ENCODE measurements at regions not wholly inside any gene's neighbourhood (a gene's known extent, or its start where the extent isn't known, plus 50 kb on each side); places are given as distances from the start of the nearest gene placed in this dataset.

DNA sequence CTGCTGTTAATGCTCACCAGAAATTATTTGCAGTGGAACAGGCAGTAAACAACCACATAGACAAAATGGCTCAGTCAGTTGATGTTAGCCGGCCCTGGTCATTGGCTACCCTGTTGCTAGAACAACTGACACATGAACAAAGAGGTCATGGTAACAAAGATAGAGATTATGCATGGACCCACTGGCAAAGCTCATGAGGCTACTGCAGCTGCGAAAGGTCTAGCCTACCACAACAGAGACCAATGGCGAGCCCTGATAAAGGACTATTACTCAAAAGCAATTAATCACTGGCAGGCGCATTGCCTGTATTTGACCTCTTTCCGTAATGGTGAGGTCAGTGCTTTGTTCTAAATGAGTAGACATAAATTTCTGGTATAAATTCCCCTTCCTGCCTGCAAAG is 474.2 kb downstream of the DSC3 start:
- Histone ChIP-seq H3K27ac (ENCODE audit: low read depth) (no peak overlapping the region), H3K4me1 (ENCODE audit: insufficient read depth) (no peaks in the 10 kb centered on the region), H3K4me3 (ENCODE audit: low read depth, low read length) (no peak overlapping the region), H3K36me3 (ENCODE audit: insufficient read depth) (no peaks in the 10 kb centered on the region)
- DNase-seq (ENCODE audit: extremely low spot score), result no peak
- WGBS, result 92% methylated on average over 5 of the region's 5 CpGs

DNA sequence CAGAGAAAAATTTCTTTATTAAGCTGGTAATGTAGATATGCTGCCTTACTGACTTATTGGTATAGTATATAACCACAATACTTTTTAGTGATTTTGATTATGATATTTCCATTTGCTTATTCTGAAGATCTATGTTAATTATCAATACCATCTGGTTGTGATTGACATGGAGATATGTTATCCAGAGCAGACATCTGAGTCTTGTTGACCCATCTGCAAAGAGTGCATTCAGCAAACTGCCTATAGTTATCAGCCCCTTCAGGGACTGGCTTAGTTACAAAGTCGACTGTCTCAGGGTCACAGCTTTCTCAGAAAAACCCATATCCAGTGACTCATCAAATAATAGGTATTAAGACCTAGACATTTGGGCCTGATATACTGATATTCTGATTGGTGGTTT is 475.7 kb downstream of the DSC3 start:
- WGBS, result 62% methylated on average over 1 of the region's 1 CpG
- no peaks in the 10 kb centered on the region for H3K36me3 ChIP-seq (ENCODE audit: insufficient read depth)
- H3K27ac ChIP-seq (ENCODE audit: low read depth), result no peak overlapping the region
- H3K4me1 ChIP-seq (ENCODE audit: insufficient read depth), result no peaks in the 10 kb centered on the region
- no peak for DNase-seq (ENCODE audit: extremely low spot score)
- H3K4me3 ChIP-seq (ENCODE audit: low read depth, low read length), result no peak overlapping the region

DNA sequence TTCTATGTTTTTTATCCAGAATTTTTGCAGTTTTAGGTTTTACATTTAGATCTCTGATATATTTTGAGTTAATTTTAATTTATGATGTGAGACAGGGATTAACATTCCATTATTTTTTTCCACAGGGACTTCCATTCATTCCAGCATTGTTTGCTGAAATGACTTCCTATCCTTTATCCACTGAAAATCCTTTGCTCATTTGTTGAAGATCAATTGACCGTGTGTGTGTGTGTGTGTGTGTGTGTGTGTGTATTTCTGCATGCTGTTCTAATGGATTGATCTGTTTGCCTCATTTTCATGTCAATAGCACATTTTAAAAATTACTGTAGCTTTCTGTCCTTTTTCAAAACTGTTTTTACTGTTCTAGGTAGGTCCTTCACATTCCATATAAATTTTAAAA is 480.3 kb downstream of the DSC3 start:
- no peaks in the 10 kb centered on the region for H3K36me3 ChIP-seq (ENCODE audit: insufficient read depth)
- H3K4me3 ChIP-seq (ENCODE audit: low read depth, low read length), result no peak overlapping the region
- H3K27ac ChIP-seq (ENCODE audit: low read depth), result no peak overlapping the region
- no peaks in the 10 kb centered on the region for H3K4me1 ChIP-seq (ENCODE audit: insufficient read depth)
- no peak for DNase-seq (ENCODE audit: extremely low spot score)
- 41% methylated on average over 1 of the region's 1 CpG for WGBS

DNA sequence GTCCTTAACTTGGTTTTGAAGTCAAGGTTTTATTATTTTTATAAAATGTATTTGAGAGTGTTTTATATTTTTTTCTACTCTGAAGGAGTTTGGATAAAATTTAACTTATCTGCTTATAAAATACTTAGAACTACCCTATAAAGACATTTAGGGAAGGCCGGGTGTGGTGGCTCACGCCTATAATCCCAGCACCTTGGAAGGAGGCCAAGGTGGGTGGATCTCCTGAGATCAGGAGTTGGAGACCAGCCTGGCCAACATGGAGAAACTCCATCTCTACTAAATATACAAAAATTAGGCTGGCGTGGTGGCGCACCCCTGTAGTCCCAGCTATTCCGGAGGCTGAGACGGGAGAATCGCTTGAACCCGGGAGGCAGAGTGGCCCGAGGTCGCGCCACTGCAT is 486.4 kb downstream of the DSC3 start:
- H3K4me3 ChIP-seq (ENCODE audit: low read depth, low read length), result no peak overlapping the region
- no peak overlapping the region for H3K27ac ChIP-seq (ENCODE audit: low read depth)
- 82% methylated on average over 11 of the region's 11 CpGs for WGBS
- no peak for DNase-seq (ENCODE audit: extremely low spot score)
- H3K36me3 ChIP-seq (ENCODE audit: insufficient read depth), result no peaks in the 10 kb centered on the region
- no peaks in the 10 kb centered on the region for H3K4me1 ChIP-seq (ENCODE audit: insufficient read depth)

DNA sequence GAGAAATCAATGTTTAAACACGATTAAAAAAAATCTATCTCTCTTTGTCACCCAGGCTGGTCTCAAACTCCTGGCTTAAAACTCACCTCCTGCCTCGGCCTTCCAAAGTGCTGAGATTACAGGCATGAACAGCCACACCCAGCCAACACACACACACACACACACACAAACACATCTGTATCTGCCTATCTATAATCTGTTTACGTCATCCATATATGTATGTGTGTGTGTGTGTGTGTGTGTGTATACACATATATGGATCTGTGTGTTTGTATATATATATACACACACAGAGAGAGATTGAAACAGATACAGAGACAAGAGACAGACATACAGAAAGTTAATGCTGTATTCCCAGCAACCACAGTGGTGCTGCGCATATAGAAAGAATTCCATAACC is 497.1 kb downstream of the DSC3 start:
- Histone ChIP-seq H3K4me3 (ENCODE audit: low read depth, low read length) (no peak overlapping the region), H3K4me1 (ENCODE audit: insufficient read depth) (no peaks in the 10 kb centered on the region), H3K36me3 (ENCODE audit: insufficient read depth) (no peaks in the 10 kb centered on the region), H3K27ac (ENCODE audit: low read depth) (no peak overlapping the region)
- no peak for DNase-seq (ENCODE audit: extremely low spot score)
- WGBS, result 79% methylated on average over 4 of the region's 4 CpGs

DNA sequence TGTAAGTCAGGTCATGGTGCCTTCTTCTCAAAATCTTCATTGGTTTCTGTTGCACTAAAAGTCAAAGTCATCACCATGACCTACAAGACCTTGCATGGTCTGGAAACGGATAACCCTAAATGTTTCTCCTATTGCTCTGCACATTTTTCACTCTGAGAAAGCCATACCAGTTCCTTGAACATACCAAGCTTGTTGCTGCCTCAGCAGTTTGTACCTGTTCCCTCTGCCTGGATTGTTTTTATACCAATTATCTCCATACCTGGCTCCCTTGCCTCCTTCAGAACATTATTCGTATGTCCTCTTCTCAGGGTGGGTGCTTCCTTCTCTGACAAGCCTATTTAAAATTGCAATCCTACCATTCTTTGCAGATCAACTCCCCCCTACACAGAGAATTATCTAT is 498.4 kb downstream of the DSC3 start:
- 84% methylated on average over 2 of the region's 2 CpGs for WGBS
- no peaks in the 10 kb centered on the region for H3K36me3 ChIP-seq (ENCODE audit: insufficient read depth)
- H3K4me3 ChIP-seq (ENCODE audit: low read depth, low read length), result no peak overlapping the region
- H3K4me1 ChIP-seq (ENCODE audit: insufficient read depth), result no peaks in the 10 kb centered on the region
- no peak for DNase-seq (ENCODE audit: extremely low spot score)
- H3K27ac ChIP-seq (ENCODE audit: low read depth), result no peak overlapping the region

DNA sequence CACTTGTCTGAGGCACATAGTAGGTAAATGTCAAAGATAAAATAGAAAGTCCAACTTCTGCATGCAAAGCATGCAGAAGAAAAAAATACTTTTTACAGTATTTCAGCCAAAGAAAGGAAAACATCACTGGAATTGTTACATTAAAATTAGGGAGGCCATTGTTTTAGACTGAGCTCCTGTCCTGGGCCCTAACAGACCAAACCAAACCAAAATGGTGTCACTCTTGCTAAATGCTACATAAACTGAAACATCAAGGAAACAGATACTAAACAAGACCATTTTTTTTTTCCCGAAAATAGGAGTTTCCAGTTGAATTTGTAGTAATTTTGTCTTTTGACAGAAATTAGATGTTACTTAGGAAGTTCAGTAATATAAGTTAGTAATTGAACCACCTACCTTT is 508.8 kb downstream of the DSC3 start:
- H3K27ac ChIP-seq (ENCODE audit: low read depth), result no peak overlapping the region
- 93% methylated on average over 1 of the region's 1 CpG for WGBS

DNA sequence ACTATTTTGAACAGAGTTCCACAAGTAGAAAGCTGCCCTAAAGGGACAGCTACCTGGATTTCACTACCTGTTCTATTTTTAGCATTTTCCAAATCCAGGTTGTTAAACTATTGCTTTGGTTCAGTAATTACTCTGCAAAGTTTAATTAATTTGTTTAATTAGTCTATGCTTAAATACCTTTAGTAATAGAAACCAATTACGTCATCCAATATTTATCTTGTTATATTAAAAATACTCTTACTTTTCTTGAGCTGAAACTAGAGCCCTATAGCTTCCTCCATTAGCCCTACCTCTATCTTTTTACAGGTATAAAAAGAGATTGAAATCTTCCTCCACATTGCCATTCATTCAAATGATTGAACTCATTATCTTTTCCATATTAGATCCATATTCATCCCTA is 514.6 kb downstream of the DSC3 start:
- no peak overlapping the region for H3K27ac ChIP-seq (ENCODE audit: low read depth)
- WGBS, result 94% methylated on average over 1 of the region's 1 CpG
- H3K4me1 ChIP-seq (ENCODE audit: insufficient read depth), result no peaks in the 10 kb centered on the region
- H3K36me3 ChIP-seq (ENCODE audit: insufficient read depth), result no peaks in the 10 kb centered on the region
- no peak for DNase-seq (ENCODE audit: extremely low spot score)
- H3K4me3 ChIP-seq (ENCODE audit: low read depth, low read length), result no peak overlapping the region

More for the DNA sequence above, 508.8 kb downstream of the DSC3 start:
- no peak for DNase-seq (ENCODE audit: extremely low spot score)
- no peaks in the 10 kb centered on the region for H3K36me3 ChIP-seq (ENCODE audit: insufficient read depth)
- no peak overlapping the region for H3K4me3 ChIP-seq (ENCODE audit: low read depth, low read length)
- no peaks in the 10 kb centered on the region for H3K4me1 ChIP-seq (ENCODE audit: insufficient read depth)

DNA sequence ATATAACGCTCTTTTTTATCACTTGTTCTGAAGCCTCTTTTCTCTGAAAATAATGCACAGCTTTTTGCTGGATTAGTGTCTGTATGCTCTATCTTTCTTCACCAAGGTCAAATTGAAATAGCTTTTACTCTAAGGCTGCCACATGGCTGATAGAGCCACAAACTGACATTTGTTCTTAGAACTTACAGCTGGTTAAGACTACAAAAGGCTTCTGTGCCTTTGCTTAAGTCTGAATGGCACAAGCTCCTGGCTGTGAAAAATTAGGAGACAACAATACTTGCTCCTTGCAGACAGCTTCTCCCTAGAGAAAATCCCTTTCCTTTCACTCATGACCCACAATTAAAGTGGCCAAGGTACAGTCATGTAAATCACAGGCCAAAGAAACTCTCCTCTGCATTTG is 515.3 kb downstream of the DSC3 start:
- 75% methylated on average over 1 of the region's 1 CpG for WGBS
- DNase-seq (ENCODE audit: extremely low spot score), result no peak
- H3K4me3 ChIP-seq (ENCODE audit: low read depth, low read length), result no peak overlapping the region
- H3K27ac ChIP-seq (ENCODE audit: low read depth), result no peak overlapping the region
- no peaks in the 10 kb centered on the region for H3K4me1 ChIP-seq (ENCODE audit: insufficient read depth)
- no peaks in the 10 kb centered on the region for H3K36me3 ChIP-seq (ENCODE audit: insufficient read depth)

DNA sequence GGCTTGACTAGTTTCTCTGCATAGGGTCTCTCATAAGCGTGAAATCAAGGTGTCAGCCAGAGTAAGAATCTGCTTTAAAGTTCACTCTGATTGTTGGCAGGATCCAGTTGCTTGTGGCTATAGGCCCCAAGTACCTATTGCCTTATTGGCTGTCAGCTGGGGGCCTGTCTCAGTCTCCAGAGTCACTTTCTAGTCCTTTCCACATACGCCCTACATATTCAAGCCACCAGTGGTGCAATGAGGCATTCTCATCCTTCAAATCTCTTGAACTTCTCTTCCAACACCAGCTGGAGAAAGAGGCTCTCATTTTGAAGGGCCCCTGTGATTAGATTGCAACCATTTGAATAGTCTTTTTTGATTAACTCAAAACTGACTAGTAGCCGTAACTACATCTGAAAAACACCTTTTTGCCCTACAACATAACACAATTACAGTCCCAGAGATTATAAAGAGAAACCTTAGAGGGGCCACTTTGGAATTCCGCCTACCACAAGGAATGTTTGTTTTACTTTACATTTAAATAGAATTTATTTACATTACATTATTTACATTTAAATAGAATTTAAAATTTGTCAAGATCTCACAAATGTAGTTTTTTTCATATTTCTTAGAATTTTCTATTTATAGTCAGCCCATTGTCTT is 520.1 kb downstream of the DSC3 start:
- DNase-seq (ENCODE audit: extremely low spot score), result no peak
- H3K4me3 ChIP-seq (ENCODE audit: low read depth, low read length), result no peak overlapping the region
- 87% methylated on average over 4 of the region's 4 CpGs for WGBS
- H3K36me3 ChIP-seq (ENCODE audit: insufficient read depth), result no peaks in the 10 kb centered on the region
- H3K4me1 ChIP-seq (ENCODE audit: insufficient read depth), result no peaks in the 10 kb centered on the region
- no peak overlapping the region for H3K27ac ChIP-seq (ENCODE audit: low read depth)

DNA sequence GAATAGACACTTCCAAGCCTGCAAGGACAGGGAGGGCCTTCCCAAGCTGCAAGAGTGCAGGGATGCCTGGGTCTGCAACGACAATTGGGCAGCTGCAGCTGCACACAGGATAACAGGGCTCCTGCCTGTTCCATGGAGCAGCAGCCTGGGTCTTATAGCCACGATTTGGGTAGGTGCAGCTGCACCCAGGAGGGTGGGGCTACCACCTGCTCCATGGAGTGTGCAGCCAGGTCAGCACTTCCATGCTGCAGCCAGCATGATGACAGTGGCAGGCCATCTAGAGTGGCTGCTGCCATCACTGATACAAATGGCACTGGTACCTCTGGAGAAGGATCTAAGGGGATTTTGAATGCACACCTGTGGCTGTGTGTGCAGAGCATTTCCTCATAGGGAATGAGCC is 528.5 kb downstream of the DSC3 start:
- Histone ChIP-seq H3K4me3 (ENCODE audit: low read depth, low read length) (no peak overlapping the region), H3K27ac (ENCODE audit: low read depth) (no peak overlapping the region), H3K36me3 (ENCODE audit: insufficient read depth) (no peaks in the 10 kb centered on the region), H3K4me1 (ENCODE audit: insufficient read depth) (no peaks in the 10 kb centered on the region)
- no peak for DNase-seq (ENCODE audit: extremely low spot score)
- 52% methylated on average over 2 of the region's 2 CpGs for WGBS

DNA sequence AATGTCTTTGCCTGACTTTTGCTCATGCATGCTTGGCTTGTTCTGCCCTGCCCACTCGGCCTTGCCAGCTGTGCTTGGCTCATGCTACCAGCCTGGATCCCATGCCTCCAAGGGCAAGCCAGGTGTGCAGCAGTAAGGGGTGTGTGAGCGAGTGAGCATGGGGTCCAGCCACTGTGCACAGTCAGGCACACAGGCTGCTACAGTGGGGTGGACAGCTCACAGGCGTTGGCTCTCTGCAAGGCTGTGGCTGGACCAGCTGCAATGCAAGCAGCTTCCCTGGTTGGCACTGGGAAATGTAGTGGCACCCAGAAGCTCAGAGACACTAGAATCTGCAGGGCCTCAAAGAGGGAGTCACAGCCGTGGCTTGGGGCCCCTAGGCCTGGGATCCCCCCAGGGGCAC is 529.7 kb downstream of the DSC3 start:
- no peak overlapping the region for H3K27ac ChIP-seq (ENCODE audit: low read depth)
- 59% methylated on average over 4 of the region's 4 CpGs for WGBS
- no peak overlapping the region for H3K4me3 ChIP-seq (ENCODE audit: low read depth, low read length)
- DNase-seq (ENCODE audit: extremely low spot score), result no peak
- no peaks in the 10 kb centered on the region for H3K36me3 ChIP-seq (ENCODE audit: insufficient read depth)
- H3K4me1 ChIP-seq (ENCODE audit: insufficient read depth), result no peaks in the 10 kb centered on the region

DNA sequence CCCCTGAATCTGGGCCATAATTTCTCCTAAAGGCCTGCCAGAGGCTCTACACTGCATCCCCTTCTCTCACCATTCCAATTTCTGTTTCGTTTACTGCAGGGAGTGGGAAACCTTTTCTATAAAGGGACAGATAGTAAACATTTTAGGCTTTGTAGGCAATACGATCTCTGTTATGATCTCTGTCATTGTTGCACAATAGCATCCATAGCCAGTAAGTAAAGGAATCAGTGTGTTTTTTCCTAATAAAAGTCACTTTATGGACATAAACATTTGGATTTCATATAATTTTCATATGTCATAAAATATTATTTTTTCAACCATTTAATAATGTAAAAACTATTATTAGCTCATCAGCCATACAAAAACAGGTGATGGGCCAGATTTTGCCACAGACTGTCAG is 531.7 kb downstream of the DSC3 start:
- WGBS, result 38% methylated on average over 2 of the region's 2 CpGs
- DNase-seq (ENCODE audit: extremely low spot score), result no peak

DNA sequence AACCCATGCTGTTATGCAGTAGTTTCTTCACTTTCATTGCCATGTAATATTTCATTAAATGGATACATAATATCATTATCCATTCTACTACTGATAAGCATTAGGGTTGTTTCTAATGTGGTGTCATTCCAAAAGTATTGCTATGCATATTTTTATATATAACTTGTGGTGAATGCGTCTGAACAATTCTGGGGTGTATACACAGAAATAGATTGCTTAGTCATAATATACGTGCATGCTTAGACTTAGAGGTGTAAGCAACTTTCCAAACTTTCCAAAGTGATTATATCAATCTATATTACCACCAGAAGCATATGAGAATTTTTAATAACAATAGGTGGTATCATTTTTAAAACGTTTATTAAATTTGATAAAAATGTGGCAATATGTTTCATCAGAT is 540.9 kb downstream of the DSC3 start:
- DNase-seq (ENCODE audit: extremely low spot score), result no peak
- no peak overlapping the region for H3K4me3 ChIP-seq (ENCODE audit: low read depth, low read length)
- H3K27ac ChIP-seq (ENCODE audit: low read depth), result no peak overlapping the region
- H3K4me1 ChIP-seq (ENCODE audit: insufficient read depth), result no peaks in the 10 kb centered on the region
- 74% methylated on average over 3 of the region's 3 CpGs for WGBS
- H3K36me3 ChIP-seq (ENCODE audit: insufficient read depth), result no peaks in the 10 kb centered on the region

More for the DNA sequence above, 531.7 kb downstream of the DSC3 start:
- Histone ChIP-seq H3K4me3 (ENCODE audit: low read depth, low read length) (no peak overlapping the region), H3K4me1 (ENCODE audit: insufficient read depth) (no peaks in the 10 kb centered on the region), H3K27ac (ENCODE audit: low read depth) (no peak overlapping the region), H3K36me3 (ENCODE audit: insufficient read depth) (no peaks in the 10 kb centered on the region)
